Gastroesophageal sphincter (tissue), 4 donors: ENCODE measurements at regions not wholly inside any gene's neighbourhood (a gene's known extent, or its start where the extent isn't known, plus 50 kb on each side); places are given as distances from the start of the nearest gene placed in this dataset.

Source experiments
- ATAC-seq: fragments of 150-250 bp; one replicate; pipeline ENCODE4 v1.9.1; 2016; ENCODE audit warnings: mild to moderate bottlenecking, moderate library complexity
- H3K27ac ChIP-seq, 4 donors: fragments of 200-600 bp; sonication (generic) in 3 of 4; 1 replicate in 3 of 4; 2 replicates in 1 of 4; pipeline ENCODE4 v1.5.1; 2016 to 2019
- H3K27me3 ChIP-seq: fragments of 200-600 bp; sonication (generic); one replicate; pipeline ENCODE4 v1.5.1; 2019
- H3K36me3 ChIP-seq, 2 donors: fragments of 200-600 bp; sonication (generic); one replicate each; pipeline ENCODE4 v1.5.1; 2019; ENCODE audit warnings: control low read depth in 1 of 2
- H3K4me1 ChIP-seq, 3 donors: fragments of 200-600 bp; sonication (generic); 1 replicate in 2 of 3; 2 replicates in 1 of 3; pipeline ENCODE4 v1.5.1; 2016 to 2019; ENCODE audit warnings: control low read depth in 2 of 3
- H3K4me3 ChIP-seq, 2 donors: fragments of 200-600 bp; sonication (generic); one replicate each; pipeline ENCODE4 v1.5.1; 2019; ENCODE audit warnings: mild to moderate bottlenecking in 1 of 2, moderate library complexity in 1 of 2
- H3K9me3 ChIP-seq, 3 donors: fragments of 200-600 bp; sonication (generic); one replicate each; pipeline ENCODE4 v1.5.1; 2017 to 2019; ENCODE audit warnings: control low read depth in 2 of 3
- EP300 ChIP-seq: sonication (generic); formaldehyde crosslinking; IDR thresholded peaks from one replicate; pipeline ENCODE4 v1.6.1; 2017; ENCODE audit warnings: antibody characterized with exemption, mild to moderate bottlenecking
- POLR2A ChIP-seq, 2 donors: fragments of 450-650 bp; IDR thresholded peaks; one replicate each; pipeline ENCODE4 v1.6.1; 2017; ENCODE audit warnings: antibody characterized with exemption in 2 of 2, mild to moderate bottlenecking in 2 of 2, moderate library complexity in 1 of 2
- POLR2AphosphoS5 ChIP-seq: sonication (generic); formaldehyde crosslinking; IDR thresholded peaks from one replicate; pipeline ENCODE4 v1.6.1; 2017; ENCODE audit warnings: antibody characterized with exemption
- WGBS, 2 donors: methylation state at CpG; one replicate each; pipeline ENCODE4 v1.1.5; 2018; ENCODE audit warnings: low coverage in 1 of 2; 5-methylcytosine and 5-hydroxymethylcytosine counted together
- TF ChIP-seq, protein P1 (sequence below), 4 experiments: fragments of 200-600 bp in 2 of 4; fragments of 450-650 bp in 2 of 4; sonication (generic) in 1 of 4; IDR thresholded peaks; one replicate each; pipeline ENCODE4 v1.5.1; 2017 to 2019; ENCODE audit warnings: antibody characterized with exemption in 4 of 4, mild to moderate bottlenecking in 2 of 4, moderate library complexity in 2 of 4

DNA sequence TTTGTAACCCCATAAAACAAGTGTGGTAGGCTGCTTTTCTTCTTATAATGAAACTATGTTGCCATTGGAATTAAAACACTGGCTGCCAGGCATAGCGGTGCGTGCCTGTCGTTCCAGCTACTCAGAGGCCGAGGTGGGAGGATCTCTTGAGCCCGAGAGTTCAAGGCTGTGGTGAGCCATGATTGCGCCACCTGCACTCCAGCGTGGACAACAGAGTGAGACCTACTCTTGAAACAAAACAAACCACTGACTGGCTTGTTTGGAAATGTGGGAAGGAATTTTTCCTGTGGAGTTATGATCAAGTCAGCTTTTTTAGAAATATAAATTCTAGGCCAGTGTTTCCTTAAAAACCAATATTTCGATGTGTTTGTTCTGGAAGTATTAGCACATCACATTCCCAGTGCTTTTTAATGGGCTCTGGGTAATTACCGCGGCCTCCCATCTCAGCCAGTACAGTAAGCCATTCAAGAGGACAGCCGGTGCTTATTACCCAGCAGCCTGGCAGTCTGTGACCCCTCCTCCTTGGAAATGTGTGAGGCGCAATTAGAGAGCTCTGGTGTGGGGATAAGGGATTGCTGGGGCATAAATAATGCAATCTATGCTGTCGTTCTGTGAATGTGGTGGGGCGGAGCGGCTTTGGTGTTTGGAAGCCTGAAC is 58.3 kb upstream of the TRAK1 start:
- 17 to 23% methylated on average over 7 to 10 of the region's 15 CpGs for whole genome bisulfite sequencing, 2 donors
- Histone ChIP-seq H3K4me1 (peaks cover 9 to 82% (median 52%) of the 10 kb centered on the region in 3 donors), H3K4me3 (peak overlapping the region in 1 of 2 donors; percentile 0), H3K27ac (peak overlapping the region; percentile 71 to 87 (median 80)), H3K9me3 (no peaks in the 10 kb centered on the region), H3K27me3 (no peaks in the 10 kb centered on the region), H3K36me3 (peaks cover 0 to 14% of the 10 kb centered on the region in 2 donors)
- ATAC-seq: peak; percentile 94
- TF ChIP-seq POLR2AphosphoS5 (peak; percentile 79), POLR2A (IDR thresholded peaks at IDR 0.05) (no peak)

DNA sequence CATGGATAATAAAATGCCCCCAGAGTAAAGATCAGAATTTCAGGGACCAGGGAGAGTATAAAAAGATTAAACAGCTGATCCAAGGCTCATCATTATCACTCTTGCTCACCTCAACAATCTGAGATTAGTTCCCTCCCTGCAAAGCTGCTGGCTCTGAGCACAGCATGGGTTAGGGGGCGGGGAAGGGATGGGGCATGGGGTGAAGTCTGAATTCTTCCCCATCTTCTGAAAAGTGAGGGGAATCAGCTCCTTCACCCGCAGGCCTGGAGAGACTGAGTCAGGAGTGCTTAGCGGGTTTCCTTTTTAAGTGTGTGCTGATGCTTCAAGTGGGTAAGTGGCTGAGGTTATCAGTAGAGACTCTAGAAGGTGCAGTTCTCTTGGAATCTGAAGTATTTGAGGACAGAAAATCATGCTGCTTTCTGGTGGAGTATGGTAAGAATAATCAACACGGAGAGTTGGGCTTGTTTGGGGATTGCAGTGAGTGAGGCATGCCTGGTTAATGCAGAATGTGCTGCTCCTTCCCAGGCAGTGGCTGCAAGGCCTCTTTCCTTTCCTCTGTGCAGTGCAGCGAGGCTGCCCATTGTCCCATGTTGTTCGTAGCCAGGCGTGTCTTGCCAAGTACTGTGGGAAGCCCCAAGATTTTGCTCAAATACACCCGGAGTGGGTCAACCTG is 59.2 kb upstream of the TRAK1 start:
- H3K27ac ChIP-seq: peak overlapping the region; percentile 71 to 87 (median 80)
- no peak overlapping the region for H3K4me3 ChIP-seq
- TF ChIP-seq POLR2A (IDR thresholded peaks at IDR 0.05) (no peak), EP300 (no peak), POLR2AphosphoS5 (no peak)
- TF ChIP-seq, protein P1, sequence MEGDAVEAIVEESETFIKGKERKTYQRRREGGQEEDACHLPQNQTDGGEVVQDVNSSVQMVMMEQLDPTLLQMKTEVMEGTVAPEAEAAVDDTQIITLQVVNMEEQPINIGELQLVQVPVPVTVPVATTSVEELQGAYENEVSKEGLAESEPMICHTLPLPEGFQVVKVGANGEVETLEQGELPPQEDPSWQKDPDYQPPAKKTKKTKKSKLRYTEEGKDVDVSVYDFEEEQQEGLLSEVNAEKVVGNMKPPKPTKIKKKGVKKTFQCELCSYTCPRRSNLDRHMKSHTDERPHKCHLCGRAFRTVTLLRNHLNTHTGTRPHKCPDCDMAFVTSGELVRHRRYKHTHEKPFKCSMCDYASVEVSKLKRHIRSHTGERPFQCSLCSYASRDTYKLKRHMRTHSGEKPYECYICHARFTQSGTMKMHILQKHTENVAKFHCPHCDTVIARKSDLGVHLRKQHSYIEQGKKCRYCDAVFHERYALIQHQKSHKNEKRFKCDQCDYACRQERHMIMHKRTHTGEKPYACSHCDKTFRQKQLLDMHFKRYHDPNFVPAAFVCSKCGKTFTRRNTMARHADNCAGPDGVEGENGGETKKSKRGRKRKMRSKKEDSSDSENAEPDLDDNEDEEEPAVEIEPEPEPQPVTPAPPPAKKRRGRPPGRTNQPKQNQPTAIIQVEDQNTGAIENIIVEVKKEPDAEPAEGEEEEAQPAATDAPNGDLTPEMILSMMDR (IDR thresholded peaks at IDR 0.05): no peak
- no peaks in the 10 kb centered on the region for H3K9me3 ChIP-seq
- peaks cover 0 to 14% of the 10 kb centered on the region in 2 donors for H3K36me3 ChIP-seq
- no peak for ATAC-seq
- no peaks in the 10 kb centered on the region for H3K27me3 ChIP-seq
- 22 to 29% methylated on average over 8 of the region's 8 CpGs for WGBS, 2 donors
- H3K4me1 ChIP-seq: peaks cover 9 to 82% (median 49%) of the 10 kb centered on the region in 3 donors

DNA sequence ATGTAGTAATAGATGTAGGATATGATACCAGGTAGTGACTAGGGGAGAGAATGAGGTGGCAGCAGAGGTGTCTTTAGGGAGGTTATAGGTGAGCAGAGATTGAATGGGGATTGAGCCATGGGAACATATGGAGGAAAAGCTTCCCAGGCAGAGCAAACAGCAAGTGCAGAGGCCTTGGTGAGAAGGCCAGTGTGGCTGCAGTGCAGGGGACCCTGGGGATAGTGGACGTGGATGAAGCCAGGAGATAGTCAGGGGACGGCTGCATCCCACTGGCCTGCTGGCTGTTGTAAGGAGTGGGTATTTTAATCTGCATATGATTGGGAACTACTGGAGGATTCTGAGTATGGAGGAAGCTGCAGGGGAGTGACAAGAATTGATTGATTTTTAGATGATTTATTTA is 62.7 kb upstream of the TRAK1 start:
- H3K27ac ChIP-seq: peak overlapping the region in 2 of 4 donors; percentile 14 to 81
- no peaks in the 10 kb centered on the region for H3K36me3 ChIP-seq
- 86% methylated on average over 2 of the region's 2 CpGs; no CpG with 5 or more reads in 1 of the 2 donors for WGBS, 2 donors
- H3K27me3 ChIP-seq: no peaks in the 10 kb centered on the region
- ATAC-seq: no peak
- H3K4me3 ChIP-seq: no peak overlapping the region
- peaks cover 18 to 82% (median 35%) of the 10 kb centered on the region in 3 donors for H3K4me1 ChIP-seq
- H3K9me3 ChIP-seq: no peaks in the 10 kb centered on the region
- TF ChIP-seq POLR2AphosphoS5: no peak
- TF ChIP-seq POLR2A (IDR thresholded peaks at IDR 0.05): no peak
- no peak for TF ChIP-seq EP300
- TF ChIP-seq, protein P1 (IDR thresholded peaks at IDR 0.05): no peak

DNA sequence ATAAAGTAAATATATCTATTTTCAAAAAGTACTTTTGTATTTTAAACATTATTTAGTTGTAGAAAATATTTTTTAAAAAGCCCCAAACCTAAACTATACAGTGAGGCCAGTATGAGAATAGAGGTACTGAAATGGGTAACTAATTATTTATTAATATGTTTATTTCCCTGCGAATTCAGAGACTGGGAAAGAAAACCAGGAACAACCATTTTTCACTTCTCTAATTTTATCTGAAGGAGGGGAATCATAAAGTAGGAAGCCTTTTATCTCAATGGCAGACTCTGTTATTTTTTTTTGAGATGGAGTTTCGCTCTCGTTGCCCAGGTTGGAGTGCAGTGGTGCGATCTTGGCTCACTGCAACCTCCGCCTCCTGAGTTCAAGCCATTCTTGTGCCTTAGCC is 63.6 kb upstream of the TRAK1 start:
- no peak for ATAC-seq
- 89 to 90% methylated on average over 5 of the region's 5 CpGs for WGBS, 2 donors
- Histone ChIP-seq H3K36me3 (no peaks in the 10 kb centered on the region), H3K27ac (peak overlapping the region in 1 of 4 donors; percentile 81), H3K9me3 (no peaks in the 10 kb centered on the region), H3K4me3 (no peak overlapping the region), H3K4me1 (peaks cover 14 to 82% (median 28%) of the 10 kb centered on the region in 3 donors), H3K27me3 (no peaks in the 10 kb centered on the region)
- no peak for TF ChIP-seq POLR2AphosphoS5
- TF ChIP-seq, protein P1 (IDR thresholded peaks at IDR 0.05): no peak
- TF ChIP-seq EP300: no peak
- TF ChIP-seq POLR2A (IDR thresholded peaks at IDR 0.05): no peak

DNA sequence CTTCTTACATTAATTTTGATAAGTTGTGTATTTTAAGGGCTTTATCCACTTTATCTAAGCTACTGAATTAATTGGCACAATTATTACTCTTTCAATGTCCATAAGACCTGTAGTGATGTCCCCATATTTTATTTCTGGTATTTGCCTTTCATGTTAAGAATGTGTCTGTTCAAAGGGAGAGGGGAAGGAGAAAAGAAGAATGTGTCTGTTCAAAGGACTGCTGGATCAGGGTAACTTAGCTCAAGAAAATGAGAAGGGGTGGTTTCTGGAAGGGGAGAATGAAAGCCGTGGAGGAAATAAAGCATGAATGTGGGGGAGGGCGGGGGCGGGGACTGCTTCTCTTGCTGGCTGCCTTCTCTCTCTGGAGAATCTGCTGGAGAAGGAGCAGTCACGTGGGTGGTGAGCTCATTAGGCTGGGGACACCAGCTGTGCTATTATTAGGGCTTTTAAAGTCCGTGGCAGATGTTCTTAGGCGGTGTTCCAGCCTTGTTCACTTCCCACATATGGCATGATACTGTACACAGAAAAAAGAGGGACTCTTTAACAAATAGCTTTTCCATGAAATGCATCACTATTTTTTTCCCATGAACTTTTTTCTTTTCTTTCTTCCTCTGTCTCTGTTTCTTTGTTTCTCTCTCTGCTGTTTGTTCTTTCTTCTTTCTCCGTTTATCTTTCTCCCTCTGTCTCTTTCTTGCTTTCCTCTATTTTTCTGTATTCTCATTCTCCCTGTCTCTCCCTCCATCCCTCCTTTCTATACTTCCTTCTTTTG is 63.7 kb upstream of the ULK4 start:
- TF ChIP-seq EP300 (no peak), POLR2AphosphoS5 (peak; percentile 93)
- TF ChIP-seq, protein P1 (IDR thresholded peaks at IDR 0.05): no peak
- Histone ChIP-seq H3K9me3 (no peaks in the 10 kb centered on the region), H3K36me3 (no peaks in the 10 kb centered on the region), H3K4me1 (peaks cover 14 to 86% (median 35%) of the 10 kb centered on the region in 3 donors), H3K27me3 (no peaks in the 10 kb centered on the region), H3K27ac (peak overlapping the region; percentile 26 to 84 (median 81)), H3K4me3 (peak overlapping the region in 1 of 2 donors; percentile 10)
- WGBS, 2 donors: 0 to 6% methylated on average over 5 to 6 of the region's 7 CpGs
- ATAC-seq: peak; percentile 98
